Gastroesophageal sphincter (tissue), 4 donors: ENCODE measurements at regions not wholly inside any gene's neighbourhood (a gene's known extent, or its start where the extent isn't known, plus 50 kb on each side); places are given as distances from the start of the nearest gene placed in this dataset.

Experiments
- ATAC-seq: fragments of 150-250 bp; one replicate; pipeline ENCODE4 v1.9.1; 2016; ENCODE audit warnings: mild to moderate bottlenecking, moderate library complexity
- H3K27ac ChIP-seq, 4 donors: fragments of 200-600 bp; sonication (generic) in 3 of 4; 1 replicate in 3 of 4; 2 replicates in 1 of 4; pipeline ENCODE4 v1.5.1; 2016 to 2019
- H3K27me3 ChIP-seq: fragments of 200-600 bp; sonication (generic); one replicate; pipeline ENCODE4 v1.5.1; 2019
- H3K36me3 ChIP-seq, 2 donors: fragments of 200-600 bp; sonication (generic); one replicate each; pipeline ENCODE4 v1.5.1; 2019; ENCODE audit warnings: control low read depth in 1 of 2
- H3K4me1 ChIP-seq, 3 donors: fragments of 200-600 bp; sonication (generic); 1 replicate in 2 of 3; 2 replicates in 1 of 3; pipeline ENCODE4 v1.5.1; 2016 to 2019; ENCODE audit warnings: control low read depth in 2 of 3
- H3K4me3 ChIP-seq, 2 donors: fragments of 200-600 bp; sonication (generic); one replicate each; pipeline ENCODE4 v1.5.1; 2019; ENCODE audit warnings: mild to moderate bottlenecking in 1 of 2, moderate library complexity in 1 of 2
- H3K9me3 ChIP-seq, 3 donors: fragments of 200-600 bp; sonication (generic); one replicate each; pipeline ENCODE4 v1.5.1; 2017 to 2019; ENCODE audit warnings: control low read depth in 2 of 3
- EP300 ChIP-seq: sonication (generic); formaldehyde crosslinking; IDR thresholded peaks from one replicate; pipeline ENCODE4 v1.6.1; 2017; ENCODE audit warnings: antibody characterized with exemption, mild to moderate bottlenecking
- POLR2A ChIP-seq, 2 donors: fragments of 450-650 bp; IDR thresholded peaks; one replicate each; pipeline ENCODE4 v1.6.1; 2017; ENCODE audit warnings: antibody characterized with exemption in 2 of 2, mild to moderate bottlenecking in 2 of 2, moderate library complexity in 1 of 2
- POLR2AphosphoS5 ChIP-seq: sonication (generic); formaldehyde crosslinking; IDR thresholded peaks from one replicate; pipeline ENCODE4 v1.6.1; 2017; ENCODE audit warnings: antibody characterized with exemption
- WGBS, 2 donors: methylation state at CpG; one replicate each; pipeline ENCODE4 v1.1.5; 2018; ENCODE audit warnings: low coverage in 1 of 2; 5-methylcytosine and 5-hydroxymethylcytosine counted together
- small RNA-seq, 4 donors: library from RNA; depleted of rRNA; stranded (forward); fragments of <200 nt; gene quantifications; one replicate each; pipeline ENCODE3, GENCODE V24; 2016
- TF ChIP-seq, protein P1 (sequence below), 4 experiments: fragments of 200-600 bp in 2 of 4; fragments of 450-650 bp in 2 of 4; sonication (generic) in 1 of 4; IDR thresholded peaks; one replicate each; pipeline ENCODE4 v1.5.1; 2017 to 2019; ENCODE audit warnings: antibody characterized with exemption in 4 of 4, mild to moderate bottlenecking in 2 of 4, moderate library complexity in 2 of 4

DNA sequence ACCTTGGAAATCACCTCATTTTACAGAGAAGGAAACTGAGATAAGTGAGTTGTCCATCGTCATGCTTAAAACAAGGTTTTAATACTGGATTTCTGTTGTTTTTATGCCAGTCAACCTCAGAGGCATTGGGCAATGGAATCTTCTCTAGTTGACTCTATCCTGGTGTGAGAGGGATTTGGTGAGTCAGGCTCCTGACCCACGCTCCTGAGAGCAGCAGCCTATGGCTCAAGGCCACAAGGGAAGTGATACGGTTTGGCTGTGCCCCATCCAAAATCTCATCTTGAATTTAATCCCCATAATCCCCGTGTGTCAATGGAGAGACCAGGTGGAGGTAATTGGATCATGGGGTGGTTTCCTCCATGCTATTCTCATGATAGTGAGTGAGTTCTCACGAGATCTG, 90.1 kb downstream of the TLR5 start:
- WGBS, 2 donors: 88 to 92% methylated on average over 4 to 5 of the region's 5 CpGs
- Histone ChIP-seq H3K27me3 (no peaks in the 10 kb centered on the region), H3K4me1 (no peaks in the 10 kb centered on the region), H3K9me3 (no peaks in the 10 kb centered on the region), H3K27ac (no peak overlapping the region), H3K4me3 (no peak overlapping the region), H3K36me3 (no peaks in the 10 kb centered on the region)
- no peak for TF ChIP-seq EP300
- TF ChIP-seq POLR2AphosphoS5: no peak
- TF ChIP-seq, protein P1, sequence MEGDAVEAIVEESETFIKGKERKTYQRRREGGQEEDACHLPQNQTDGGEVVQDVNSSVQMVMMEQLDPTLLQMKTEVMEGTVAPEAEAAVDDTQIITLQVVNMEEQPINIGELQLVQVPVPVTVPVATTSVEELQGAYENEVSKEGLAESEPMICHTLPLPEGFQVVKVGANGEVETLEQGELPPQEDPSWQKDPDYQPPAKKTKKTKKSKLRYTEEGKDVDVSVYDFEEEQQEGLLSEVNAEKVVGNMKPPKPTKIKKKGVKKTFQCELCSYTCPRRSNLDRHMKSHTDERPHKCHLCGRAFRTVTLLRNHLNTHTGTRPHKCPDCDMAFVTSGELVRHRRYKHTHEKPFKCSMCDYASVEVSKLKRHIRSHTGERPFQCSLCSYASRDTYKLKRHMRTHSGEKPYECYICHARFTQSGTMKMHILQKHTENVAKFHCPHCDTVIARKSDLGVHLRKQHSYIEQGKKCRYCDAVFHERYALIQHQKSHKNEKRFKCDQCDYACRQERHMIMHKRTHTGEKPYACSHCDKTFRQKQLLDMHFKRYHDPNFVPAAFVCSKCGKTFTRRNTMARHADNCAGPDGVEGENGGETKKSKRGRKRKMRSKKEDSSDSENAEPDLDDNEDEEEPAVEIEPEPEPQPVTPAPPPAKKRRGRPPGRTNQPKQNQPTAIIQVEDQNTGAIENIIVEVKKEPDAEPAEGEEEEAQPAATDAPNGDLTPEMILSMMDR (IDR thresholded peaks at IDR 0.05): no peak
- TF ChIP-seq POLR2A (IDR thresholded peaks at IDR 0.05): no peak
- ATAC-seq: no peak

DNA sequence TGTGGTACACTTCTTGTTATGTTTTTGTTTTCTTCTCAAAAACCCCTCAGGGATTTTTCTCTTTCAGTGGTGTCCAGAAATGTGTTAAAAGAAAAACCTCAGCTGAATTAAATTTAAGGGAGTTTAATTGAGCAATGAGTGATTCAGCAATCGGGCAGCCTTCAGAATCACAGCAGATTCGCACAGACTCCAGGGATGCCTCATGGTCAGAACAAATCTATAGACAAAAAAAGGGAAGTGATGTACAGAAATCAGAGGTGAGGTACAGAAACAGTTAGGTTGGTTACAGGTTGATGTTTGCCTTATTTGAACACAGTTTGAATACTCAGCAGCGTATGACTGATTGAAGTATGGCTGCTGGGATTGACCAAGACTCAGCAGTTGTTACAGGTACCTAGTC, 86.2 kb downstream of the TLR5 start:
- TF ChIP-seq POLR2A (IDR thresholded peaks at IDR 0.05) (no peak), POLR2AphosphoS5 (no peak), EP300 (no peak)
- TF ChIP-seq, protein P1 (IDR thresholded peaks at IDR 0.05): no peak
- Histone ChIP-seq H3K4me3 (no peak overlapping the region), H3K27ac (no peak overlapping the region), H3K9me3 (no peaks in the 10 kb centered on the region), H3K36me3 (no peaks in the 10 kb centered on the region), H3K27me3 (no peaks in the 10 kb centered on the region), H3K4me1 (no peaks in the 10 kb centered on the region)
- no peak for ATAC-seq
- 87 to 90% methylated on average over 3 of the region's 3 CpGs for WGBS, 2 donors

DNA sequence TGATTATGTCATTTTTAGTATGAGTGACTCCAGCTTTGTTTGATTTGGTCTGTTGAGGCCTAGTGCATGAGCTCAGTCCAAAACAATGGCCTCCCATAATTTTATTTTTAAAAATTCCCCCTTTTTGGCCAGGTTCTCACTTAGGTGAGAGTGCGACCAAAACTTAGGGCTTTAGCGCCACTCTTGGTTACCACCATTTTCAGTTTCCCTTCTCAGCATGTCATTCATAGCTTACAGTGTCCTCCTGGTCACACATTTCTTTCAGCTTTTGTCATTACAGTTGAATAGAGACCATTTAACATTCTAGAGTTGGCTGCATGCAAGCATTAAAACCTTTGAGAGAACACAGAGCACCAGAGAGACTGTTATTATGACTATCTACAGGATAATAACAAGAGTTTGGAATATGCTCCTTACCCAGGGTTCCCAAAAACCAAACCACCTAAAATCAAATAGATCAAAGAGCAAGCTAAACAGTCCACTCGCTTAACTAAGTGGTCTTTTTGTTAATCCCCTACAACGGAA, 85.4 kb downstream of the TLR5 start:
- TF ChIP-seq, protein P1 (IDR thresholded peaks at IDR 0.05): no peak
- TF ChIP-seq POLR2A (IDR thresholded peaks at IDR 0.05) (no peak), EP300 (no peak), POLR2AphosphoS5 (no peak)
- no peak overlapping the region for H3K27ac ChIP-seq
- WGBS, 2 donors: 80 to 91% methylated on average over 4 of the region's 4 CpGs
- ATAC-seq: no peak
- H3K36me3 ChIP-seq: no peaks in the 10 kb centered on the region
- peaks cover 0 to 5% (median 0%) of the 10 kb centered on the region in 3 donors for H3K4me1 ChIP-seq
- no peaks in the 10 kb centered on the region for H3K27me3 ChIP-seq
- H3K9me3 ChIP-seq: no peaks in the 10 kb centered on the region
- H3K4me3 ChIP-seq: no peak overlapping the region

Small RNA genes in the stretch of these regions (small RNA-seq; reads per million reads assigned to genes)
- 0 reads per million in 4 donors for gene NDUFB1P2
